ENCODE measurements at regions not wholly inside any gene's neighbourhood (a gene's known extent, or its start where the extent isn't known, plus 50 kb on each side); places are given as distances from the start of the nearest gene placed in this dataset.

GRCh38 chr1:188427642-188428041, 1598.9 kb downstream of the PLA2G4A start:
- TF ChIP-seq CTCF (IDR thresholded peaks at IDR 0.05; ENCODE audit: low read length) (no peak), EZH2 (IDR thresholded peaks at IDR 0.05; ENCODE audit: borderline replicate concordance, low read length) (no peak)
